ENCODE measurements at regions not wholly inside any gene's neighbourhood (a gene's known extent, or its start where the extent isn't known, plus 50 kb on each side); places are given as distances from the start of the nearest gene placed in this dataset.

- Mint-ChIP-seq H3K36me3 (ENCODE audit: low read depth) (no peaks in the 10 kb centered on the region), H3K4me3 (no peak overlapping the region), H3K27me3 (ENCODE audit: low read depth) (no peaks in the 10 kb centered on the region), H3K27ac (ENCODE audit: unreplicated experiment) (no peak overlapping the region), H3K4me1 (no peaks in the 10 kb centered on the region), H3K9me3 (no peaks in the 10 kb centered on the region)
- no peak for TF ChIP-seq CTCF (conservative IDR thresholded peaks at IDR 0.05)
- no peak for DNase-seq (ENCODE audit: low read depth, low spot score)
Observed at GRCh38 chr13:57837801-57838200, 206.3 kb downstream of the PCDH17 start.

- no peak for DNase-seq (ENCODE audit: low read depth, low spot score)
- H3K9me3 Mint-ChIP-seq: peaks cover 11% of the 10 kb centered on the region
- H3K4me3 Mint-ChIP-seq: no peak overlapping the region
- TF ChIP-seq CTCF (conservative IDR thresholded peaks at IDR 0.05): no peak
- H3K27ac Mint-ChIP-seq (ENCODE audit: unreplicated experiment): no peak overlapping the region
- H3K27me3 Mint-ChIP-seq (ENCODE audit: low read depth): no peaks in the 10 kb centered on the region
- peaks cover 8% of the 10 kb centered on the region for H3K36me3 Mint-ChIP-seq (ENCODE audit: low read depth)
- H3K4me1 Mint-ChIP-seq: no peaks in the 10 kb centered on the region
Observed at GRCh38 chr13:57843521-57843920, 212.0 kb downstream of the PCDH17 start.

GRCh38 chr13:57846600-57847173 is 215.1 kb downstream of the PCDH17 start:
- TF ChIP-seq CTCF (conservative IDR thresholded peaks at IDR 0.05): no peak
- Mint-ChIP-seq H3K36me3 (ENCODE audit: low read depth) (peaks cover 8% of the 10 kb centered on the region), H3K4me3 (no peak overlapping the region), H3K27me3 (ENCODE audit: low read depth) (no peaks in the 10 kb centered on the region), H3K27ac (ENCODE audit: unreplicated experiment) (no peak overlapping the region), H3K4me1 (no peaks in the 10 kb centered on the region), H3K9me3 (peaks cover 11% of the 10 kb centered on the region)
- no peak for DNase-seq (ENCODE audit: low read depth, low spot score)

- Mint-ChIP-seq H3K36me3 (ENCODE audit: low read depth) (no peaks in the 10 kb centered on the region), H3K27ac (ENCODE audit: unreplicated experiment) (no peak overlapping the region), H3K4me1 (no peaks in the 10 kb centered on the region), H3K9me3 (no peaks in the 10 kb centered on the region), H3K27me3 (ENCODE audit: low read depth) (no peaks in the 10 kb centered on the region), H3K4me3 (no peak overlapping the region)
- DNase-seq (ENCODE audit: low read depth, low spot score): no peak
- TF ChIP-seq CTCF (conservative IDR thresholded peaks at IDR 0.05): no peak
Observed at GRCh38 chr13:57857945-57858344, 226.4 kb downstream of the PCDH17 start.

GRCh38 chr13:57858376-57858775 is 226.8 kb downstream of the PCDH17 start:
- Mint-ChIP-seq H3K4me3 (no peak overlapping the region), H3K4me1 (no peaks in the 10 kb centered on the region), H3K36me3 (ENCODE audit: low read depth) (no peaks in the 10 kb centered on the region), H3K27me3 (ENCODE audit: low read depth) (no peaks in the 10 kb centered on the region), H3K9me3 (no peaks in the 10 kb centered on the region), H3K27ac (ENCODE audit: unreplicated experiment) (no peak overlapping the region)
- no peak for DNase-seq (ENCODE audit: low read depth, low spot score)
- TF ChIP-seq CTCF (conservative IDR thresholded peaks at IDR 0.05): no peak
